ENCODE measurements at regions not wholly inside any gene's neighbourhood (a gene's known extent, or its start where the extent isn't known, plus 50 kb on each side); places are given as distances from the start of the nearest gene placed in this dataset.
"Not testable (repeated sequence)": the region's sequence is repeated elsewhere in the genome, so short reads cannot be mapped to it uniquely, and the experiment has no call there.

DNA sequence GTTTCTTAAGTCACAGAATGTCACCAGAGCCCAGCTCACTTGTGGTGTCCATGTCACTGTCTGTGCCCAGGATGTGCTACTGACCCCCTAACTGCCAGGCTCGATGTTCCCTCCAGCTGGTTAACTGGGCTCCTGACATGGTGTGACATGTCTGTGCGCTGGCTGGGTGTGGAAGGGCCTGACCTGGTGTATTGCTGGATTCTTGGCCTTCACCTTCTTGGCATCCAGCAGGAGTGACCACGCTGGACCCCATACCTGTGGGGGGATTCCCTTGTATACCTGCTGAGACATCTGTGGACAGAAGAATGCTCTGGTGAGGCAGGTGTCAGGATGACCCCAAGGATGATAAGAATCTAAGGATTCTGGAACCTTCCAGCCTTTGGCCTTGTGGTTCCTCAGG is 1690.1 kb downstream of the TP53TG3F start:
- DNase-seq = no peak
- H3K9me3 ChIP-seq (replicated peaks) = no peaks in the 10 kb centered on the region
- no peaks in the 10 kb centered on the region for H3K36me3 ChIP-seq
- H3K27ac ChIP-seq = no peak overlapping the region
- no peak overlapping the region for H3K4me3 ChIP-seq
- H3K4me1 ChIP-seq = no peaks in the 10 kb centered on the region
- H3K27me3 ChIP-seq = no peaks in the 10 kb centered on the region

DNA sequence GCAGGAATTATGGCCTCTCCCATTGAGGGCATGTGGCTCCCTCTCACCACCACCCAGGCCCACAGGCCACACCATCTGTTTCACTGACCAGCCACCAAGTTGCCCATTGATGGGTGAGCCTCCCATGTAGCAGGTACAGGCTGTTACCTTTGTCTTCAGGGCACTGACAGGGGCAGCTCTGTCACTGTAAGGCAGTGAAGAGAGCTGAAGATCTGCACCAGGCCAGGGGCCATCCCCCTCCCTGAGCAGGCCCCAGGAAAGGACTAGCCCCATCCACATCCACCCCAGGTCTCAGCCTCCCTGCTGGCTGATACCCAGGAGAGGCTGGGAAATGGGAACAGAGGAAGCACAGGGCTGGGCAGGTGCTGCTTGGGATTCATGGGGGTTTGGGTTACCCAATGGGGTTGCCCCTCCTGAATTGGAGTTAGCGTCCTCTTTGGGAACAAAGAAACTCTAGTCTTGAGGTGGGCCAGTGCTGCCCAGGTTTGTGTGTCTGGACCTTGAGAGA is 1691.4 kb downstream of the TP53TG3F start:
- Histone ChIP-seq H3K4me1 (no peaks in the 10 kb centered on the region), H3K9me3 (replicated peaks) (no peaks in the 10 kb centered on the region)

DNA sequence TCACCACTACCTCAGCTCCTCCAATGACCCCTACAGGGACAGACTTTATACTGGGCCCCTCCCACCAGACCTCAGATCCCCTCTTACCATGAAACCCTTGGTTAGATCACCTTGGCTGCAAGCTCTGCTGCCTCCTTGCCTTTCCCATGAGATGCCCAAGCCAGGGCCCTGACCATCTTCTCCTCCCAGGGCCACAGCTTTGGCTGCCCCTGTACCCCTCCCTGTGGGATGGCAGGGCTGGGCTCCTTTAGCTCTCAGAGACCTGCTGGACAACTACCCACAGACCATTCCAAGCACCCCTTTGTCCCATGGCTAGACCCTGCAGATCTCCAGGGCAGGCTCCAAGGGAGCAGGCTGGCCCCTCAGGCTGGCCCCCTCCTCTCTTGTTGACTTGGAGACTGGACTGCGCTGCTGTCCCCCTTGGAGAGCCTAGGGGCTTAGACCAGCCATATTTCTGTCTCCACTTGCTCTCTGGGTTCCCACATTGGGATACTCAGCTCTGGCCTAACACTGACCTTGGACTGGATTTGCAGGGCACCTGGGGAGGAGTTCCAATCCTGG is 1692.7 kb downstream of the TP53TG3F start:
- no peaks in the 10 kb centered on the region for H3K36me3 ChIP-seq
- no peak overlapping the region for H3K4me3 ChIP-seq
- H3K27ac ChIP-seq = no peak overlapping the region
- H3K9me3 ChIP-seq (replicated peaks) = no peaks in the 10 kb centered on the region
- H3K4me1 ChIP-seq = no peaks in the 10 kb centered on the region
- no peak for DNase-seq
- no peaks in the 10 kb centered on the region for H3K27me3 ChIP-seq

More for the DNA sequence above, 1691.4 kb downstream of the TP53TG3F start:
- no peak overlapping the region for H3K4me3 ChIP-seq
- no peaks in the 10 kb centered on the region for H3K36me3 ChIP-seq
- DNase-seq = no peak
- H3K27me3 ChIP-seq = no peaks in the 10 kb centered on the region
- no peak overlapping the region for H3K27ac ChIP-seq

DNA sequence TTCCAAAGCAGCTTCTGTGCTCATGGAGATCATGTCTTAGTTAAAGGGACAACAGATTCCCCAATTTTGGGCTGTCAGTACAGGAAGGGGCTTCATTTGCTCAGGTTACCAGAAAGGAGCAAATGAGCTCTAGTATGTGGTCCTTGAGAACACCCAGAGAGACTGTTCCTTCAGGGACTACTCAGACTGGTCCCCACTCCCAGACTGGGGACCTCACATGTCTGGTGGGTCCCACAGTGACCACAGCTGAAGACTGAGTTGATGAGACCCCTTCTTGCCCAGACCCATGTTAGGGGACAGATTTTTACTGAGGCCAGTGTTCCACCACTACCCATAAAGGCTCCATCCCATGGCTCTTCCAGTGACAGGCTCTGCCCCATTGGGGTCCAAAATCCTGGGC is 1695.2 kb downstream of the TP53TG3F start:
- no peak for DNase-seq
- Histone ChIP-seq H3K4me3 (no peak overlapping the region), H3K27me3 (no peaks in the 10 kb centered on the region), H3K27ac (no peak overlapping the region), H3K9me3 (replicated peaks) (no peaks in the 10 kb centered on the region), H3K36me3 (no peaks in the 10 kb centered on the region), H3K4me1 (no peaks in the 10 kb centered on the region)

DNA sequence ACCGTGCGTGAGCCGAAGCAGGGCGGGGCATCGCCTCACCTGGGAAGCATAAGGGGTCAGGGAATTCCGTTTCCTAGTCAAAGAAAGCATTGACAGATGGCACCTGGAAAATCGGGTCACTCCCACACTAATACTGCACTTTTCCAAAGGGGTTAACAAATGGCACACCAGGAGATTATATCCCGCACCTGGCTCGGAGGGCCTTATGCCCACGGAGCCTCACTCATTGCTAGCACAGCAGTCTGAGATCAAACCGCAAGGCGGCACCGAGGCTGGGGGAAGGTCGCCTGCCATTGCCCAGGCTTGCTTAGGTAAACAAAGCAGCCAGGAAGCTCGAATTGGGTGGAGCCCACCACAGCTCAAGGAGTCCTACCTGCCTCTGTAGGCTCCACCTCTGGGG is 1698.1 kb downstream of the TP53TG3F start:
- DNase-seq; H3K36me3 ChIP-seq; H3K27me3 ChIP-seq; H3K4me1 ChIP-seq; H3K9me3 ChIP-seq (replicated peaks); H3K4me3 ChIP-seq; H3K27ac ChIP-seq: not testable (repeated sequence)

DNA sequence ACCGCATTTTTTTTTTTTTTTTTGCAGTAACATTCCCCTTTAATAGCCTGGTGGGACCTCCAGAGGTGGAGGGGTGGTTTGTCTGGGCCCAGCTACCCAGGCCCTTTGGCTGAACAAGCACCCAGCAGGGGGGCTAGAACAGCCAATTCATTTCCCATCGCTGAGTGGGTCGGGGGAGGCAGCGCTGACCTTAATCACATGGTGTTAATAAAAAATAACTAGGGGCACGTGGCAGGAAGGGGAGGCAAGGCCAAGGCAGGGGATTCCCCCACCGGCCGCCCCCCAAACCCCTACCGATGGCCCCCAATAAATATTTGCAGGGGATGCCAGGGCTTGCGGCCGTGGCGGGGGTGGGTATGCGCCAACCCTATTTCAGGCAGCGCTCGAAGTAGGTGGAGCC is 1709.9 kb downstream of the TP53TG3F start:
- H3K27me3 ChIP-seq; DNase-seq; H3K27ac ChIP-seq; H3K4me1 ChIP-seq; H3K36me3 ChIP-seq; H3K9me3 ChIP-seq (replicated peaks); H3K4me3 ChIP-seq: not testable (repeated sequence)

DNA sequence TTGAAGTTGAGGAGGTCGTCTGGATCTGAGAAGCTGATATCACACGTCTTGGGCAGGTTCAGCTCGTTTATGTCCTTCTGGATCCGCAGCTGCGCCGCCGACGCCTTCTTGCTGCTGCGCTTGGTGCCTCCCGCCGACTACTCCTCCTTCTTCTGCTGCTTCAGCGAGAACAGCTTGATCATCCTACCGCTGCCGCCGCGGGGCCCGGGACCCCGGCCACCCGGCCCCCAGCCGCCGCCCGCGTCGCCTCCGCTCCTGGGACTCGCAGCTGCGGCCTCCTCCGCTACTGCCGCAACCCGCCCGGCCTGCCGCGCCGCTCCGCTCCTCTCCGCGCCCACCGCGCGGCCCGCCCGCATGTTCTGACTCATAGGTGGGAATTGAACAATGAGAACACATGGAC is 1710.6 kb downstream of the TP53TG3F start:
- not testable (repeated sequence) for DNase-seq; H3K4me3 ChIP-seq; H3K27ac ChIP-seq; H3K27me3 ChIP-seq; H3K4me1 ChIP-seq; H3K9me3 ChIP-seq (replicated peaks); H3K36me3 ChIP-seq

DNA sequence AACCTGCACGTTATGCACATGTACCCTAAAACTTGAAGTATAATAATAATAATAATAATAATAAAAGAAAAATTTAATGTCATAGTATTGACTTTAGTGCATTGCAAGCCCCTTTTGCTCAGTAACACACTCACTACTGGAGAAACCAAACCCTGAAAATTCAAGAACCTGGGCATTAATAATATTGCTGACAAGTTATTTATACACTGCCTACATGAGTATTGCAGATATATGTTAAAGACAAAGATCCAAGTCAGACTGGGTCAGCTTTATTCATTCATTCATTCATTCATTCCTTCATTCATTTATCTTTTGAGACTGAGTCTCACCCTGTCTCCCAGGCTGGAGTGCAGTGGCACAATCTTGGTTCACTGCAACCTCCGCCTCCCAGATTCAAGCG is 1711.2 kb downstream of the TP53TG3F start:
- Histone ChIP-seq H3K27me3 (no peaks in the 10 kb centered on the region), H3K4me1 (no peaks in the 10 kb centered on the region), H3K9me3 (replicated peaks) (no peaks in the 10 kb centered on the region), H3K27ac (no peak overlapping the region), H3K4me3 (no peak overlapping the region), H3K36me3 (no peaks in the 10 kb centered on the region)
- DNase-seq = no peak

DNA sequence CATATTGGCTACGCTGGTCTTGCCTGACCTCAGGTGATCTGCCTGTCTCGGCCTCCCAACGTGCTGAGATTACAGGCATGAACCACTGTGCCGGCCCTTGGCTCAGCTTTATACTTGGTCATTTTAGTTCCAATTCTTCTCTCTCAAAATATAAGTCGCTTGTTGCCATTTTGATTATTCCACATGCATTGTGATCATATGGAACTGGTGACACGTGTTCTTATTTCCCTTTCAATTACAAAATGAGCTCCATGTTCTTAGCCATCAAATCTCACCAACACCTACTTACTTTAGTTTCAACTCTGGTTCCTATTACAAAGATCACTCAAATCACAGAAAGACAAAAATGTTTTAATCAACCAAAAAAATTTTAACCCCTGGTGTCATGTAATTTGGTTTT is 1711.7 kb downstream of the TP53TG3F start:
- H3K4me3 ChIP-seq = no peak overlapping the region
- H3K4me1 ChIP-seq = no peaks in the 10 kb centered on the region
- no peaks in the 10 kb centered on the region for H3K36me3 ChIP-seq
- H3K9me3 ChIP-seq (replicated peaks) = no peaks in the 10 kb centered on the region
- no peaks in the 10 kb centered on the region for H3K27me3 ChIP-seq
- H3K27ac ChIP-seq = no peak overlapping the region
- no peak for DNase-seq

DNA sequence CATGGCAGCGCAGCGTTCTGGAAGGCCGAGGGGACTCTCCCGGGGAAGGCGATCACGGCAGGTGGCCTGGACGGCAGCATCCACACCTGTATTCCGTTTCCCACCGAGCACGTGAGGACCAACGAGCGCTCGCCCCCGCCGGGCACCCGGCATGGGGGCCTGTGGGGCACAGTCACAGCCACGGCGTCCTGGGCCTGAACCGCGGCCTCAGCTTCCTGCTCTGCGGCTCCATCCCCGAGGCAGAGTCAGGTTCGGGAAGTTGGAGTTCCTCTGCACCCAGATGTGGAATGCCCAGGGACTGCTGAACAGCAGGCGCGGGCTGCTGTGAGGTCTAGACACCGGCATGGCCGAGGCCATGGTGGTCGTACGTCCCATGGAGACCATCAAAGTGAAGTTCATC is 1713.9 kb downstream of the TP53TG3F start:
- H3K9me3 ChIP-seq (replicated peaks) = no peaks in the 10 kb centered on the region
- DNase-seq = no peak
- H3K27me3 ChIP-seq = no peaks in the 10 kb centered on the region
- no peaks in the 10 kb centered on the region for H3K4me1 ChIP-seq
- no peak overlapping the region for H3K27ac ChIP-seq
- H3K4me3 ChIP-seq = no peak overlapping the region
- no peaks in the 10 kb centered on the region for H3K36me3 ChIP-seq

DNA sequence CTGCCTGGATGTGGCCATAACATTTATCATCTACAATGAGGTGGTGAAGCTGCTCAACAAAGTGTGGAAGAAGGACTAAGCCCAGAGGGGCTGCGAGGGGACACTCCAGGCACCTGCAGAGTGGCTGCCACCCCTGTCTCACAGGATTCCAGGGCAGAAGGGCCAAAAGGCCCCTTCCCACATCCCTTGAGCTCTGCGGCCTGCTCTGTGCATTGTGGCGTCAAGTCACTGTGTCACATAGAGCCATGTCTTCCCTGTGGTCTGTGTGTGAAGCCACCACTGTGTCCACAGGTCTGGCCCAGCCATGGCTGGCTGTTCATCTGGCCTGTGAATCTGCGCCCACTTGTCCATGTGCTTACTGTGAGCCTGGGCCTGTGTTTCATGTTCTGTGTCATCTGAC is 1714.6 kb downstream of the TP53TG3F start:
- Histone ChIP-seq H3K4me3 (no peak overlapping the region), H3K27me3 (no peaks in the 10 kb centered on the region), H3K9me3 (replicated peaks) (no peaks in the 10 kb centered on the region)

DNA sequence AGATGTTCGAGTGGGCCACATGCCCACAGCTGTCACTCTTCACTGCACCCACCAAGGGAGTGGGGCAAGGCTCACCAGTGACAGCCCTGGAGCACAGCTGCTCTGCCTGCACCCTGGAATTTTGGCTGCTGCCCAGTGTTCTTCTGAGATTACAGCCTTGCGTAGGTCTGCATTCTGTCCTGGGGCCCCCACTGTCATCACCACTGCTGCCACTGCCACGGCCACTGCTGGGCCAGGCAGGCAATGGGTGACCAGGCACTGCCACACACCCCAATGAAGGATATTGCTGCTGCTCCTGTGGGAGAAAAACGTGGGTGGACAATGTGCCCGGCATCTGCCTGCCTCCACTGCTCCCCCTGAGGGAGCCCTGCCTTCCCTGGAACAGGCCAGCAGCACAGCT is 1717.0 kb downstream of the TP53TG3F start:
- H3K9me3 ChIP-seq (replicated peaks) = no peaks in the 10 kb centered on the region
- no peaks in the 10 kb centered on the region for H3K4me1 ChIP-seq
- H3K36me3 ChIP-seq = no peaks in the 10 kb centered on the region
- H3K27ac ChIP-seq = no peak overlapping the region
- no peak overlapping the region for H3K4me3 ChIP-seq
- H3K27me3 ChIP-seq = no peaks in the 10 kb centered on the region
- no peak for DNase-seq

More for the DNA sequence above, 1714.6 kb downstream of the TP53TG3F start:
- no peaks in the 10 kb centered on the region for H3K36me3 ChIP-seq
- DNase-seq = no peak
- H3K27ac ChIP-seq = no peak overlapping the region
- H3K4me1 ChIP-seq = no peaks in the 10 kb centered on the region

DNA sequence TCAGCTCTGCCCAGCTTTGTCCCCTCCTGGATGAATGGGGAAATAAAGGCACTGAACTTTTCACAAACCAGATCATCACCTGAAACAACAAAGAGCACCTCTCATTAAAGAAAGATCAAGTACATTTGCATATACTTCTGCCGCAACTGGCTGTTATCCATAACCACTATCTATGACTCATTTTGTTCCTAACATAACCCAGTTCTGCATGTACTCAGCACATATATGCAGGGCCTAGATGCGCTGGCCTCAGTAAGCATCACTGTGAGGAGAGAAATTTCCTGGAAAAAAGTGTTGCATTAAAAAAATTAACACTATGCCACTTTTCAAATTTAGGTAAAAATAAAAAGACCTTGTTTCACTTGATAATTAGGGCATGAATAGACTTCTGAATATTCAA is 1718.4 kb downstream of the TP53TG3F start:
- Histone ChIP-seq H3K9me3 (replicated peaks) (no peaks in the 10 kb centered on the region), H3K27me3 (no peaks in the 10 kb centered on the region), H3K27ac (no peak overlapping the region), H3K4me1 (no peaks in the 10 kb centered on the region), H3K36me3 (no peaks in the 10 kb centered on the region), H3K4me3 (no peak overlapping the region)
- DNase-seq = no peak

DNA sequence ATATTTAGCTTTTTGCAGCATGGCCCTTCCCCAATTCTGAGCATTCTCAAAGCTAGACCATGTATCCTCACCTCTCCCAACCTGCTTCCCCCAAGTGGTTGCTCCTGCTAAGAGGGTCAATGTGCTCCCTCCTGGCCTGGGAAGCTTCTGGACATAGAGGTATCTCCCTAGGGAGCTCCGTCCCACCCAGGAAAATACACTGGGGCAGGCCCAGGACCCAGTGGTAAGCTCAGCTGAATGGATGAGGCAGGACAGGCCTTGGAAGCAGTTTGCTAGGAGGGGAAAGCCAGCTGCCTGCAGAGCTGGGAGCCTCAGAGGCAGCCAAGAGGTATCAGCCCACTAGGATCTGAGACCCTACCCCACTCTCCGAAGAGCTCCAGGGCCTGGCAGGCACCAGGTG is 1721.6 kb downstream of the TP53TG3F start:
- Histone ChIP-seq H3K4me1 (no peaks in the 10 kb centered on the region), H3K4me3 (no peak overlapping the region), H3K9me3 (replicated peaks) (no peaks in the 10 kb centered on the region), H3K36me3 (no peaks in the 10 kb centered on the region), H3K27me3 (no peaks in the 10 kb centered on the region), H3K27ac (no peak overlapping the region)
- DNase-seq = no peak

DNA sequence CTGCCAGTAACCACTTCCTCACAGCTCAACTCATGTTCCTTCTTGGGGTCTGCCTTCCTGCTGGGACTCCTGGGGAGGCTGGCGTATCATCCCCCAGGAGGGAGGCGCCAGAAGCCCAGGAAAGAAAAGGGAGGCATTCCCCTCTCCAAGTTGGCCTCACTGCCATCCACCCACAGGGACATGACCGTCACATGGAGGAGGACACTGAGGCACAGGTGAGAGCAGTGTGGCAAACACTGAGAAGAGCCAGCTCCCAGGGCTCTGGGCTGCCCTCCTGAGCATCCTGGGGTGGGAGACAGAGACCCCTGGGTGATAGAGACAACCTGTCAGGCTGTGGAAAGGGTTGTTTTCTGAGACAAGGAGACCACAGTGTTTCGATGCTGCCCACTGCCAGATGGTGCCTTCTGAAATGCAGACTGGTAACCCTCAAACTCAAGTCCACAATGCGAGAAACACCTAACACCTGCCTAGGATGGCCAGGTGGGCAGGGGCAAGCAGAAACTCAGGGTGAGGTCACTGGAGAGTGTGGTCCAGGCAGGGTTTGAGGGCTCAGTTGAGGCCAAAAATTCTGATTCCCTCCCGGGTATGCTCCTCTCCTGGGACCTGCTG is 1722.1 kb downstream of the TP53TG3F start:
- H3K9me3 ChIP-seq (replicated peaks) = no peaks in the 10 kb centered on the region
- H3K27me3 ChIP-seq = no peaks in the 10 kb centered on the region
- H3K27ac ChIP-seq = no peak overlapping the region
- no peak overlapping the region for H3K4me3 ChIP-seq
- H3K4me1 ChIP-seq = no peaks in the 10 kb centered on the region
- DNase-seq = no peak
- H3K36me3 ChIP-seq = no peaks in the 10 kb centered on the region

DNA sequence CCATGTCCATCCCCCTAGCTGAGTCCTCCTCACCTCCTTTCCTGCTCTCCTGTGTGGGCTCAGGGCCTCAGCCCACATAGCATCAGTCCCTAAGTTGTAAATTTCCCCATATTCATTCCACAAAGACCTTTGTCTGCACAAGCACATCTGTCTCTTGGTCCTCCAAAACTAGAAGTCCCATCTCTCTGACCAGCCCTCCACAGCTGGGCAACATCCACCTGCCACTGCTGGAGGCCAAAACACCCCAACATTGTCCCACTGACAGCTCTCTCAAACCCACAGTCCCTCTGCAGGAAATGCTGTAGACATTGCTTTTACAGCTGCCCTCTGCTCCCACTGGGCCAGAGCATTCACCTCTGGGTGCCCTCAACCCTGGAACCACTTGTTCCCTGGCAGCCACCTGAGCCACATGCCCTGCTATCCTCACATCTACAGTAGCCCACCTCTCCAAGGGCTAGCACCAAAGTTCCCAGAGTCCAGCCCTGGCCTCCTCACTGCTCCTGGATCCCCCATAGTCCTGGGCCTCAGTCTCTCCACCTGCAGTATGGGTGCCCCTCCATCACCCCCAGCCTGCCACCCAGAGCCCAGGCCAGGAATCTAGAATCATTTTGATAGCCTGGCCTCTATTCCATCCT is 1722.7 kb downstream of the TP53TG3F start:
- H3K4me1 ChIP-seq = no peaks in the 10 kb centered on the region
- DNase-seq = no peak
- no peaks in the 10 kb centered on the region for H3K27me3 ChIP-seq
- H3K9me3 ChIP-seq (replicated peaks) = no peaks in the 10 kb centered on the region
- no peak overlapping the region for H3K27ac ChIP-seq
- no peaks in the 10 kb centered on the region for H3K36me3 ChIP-seq
- no peak overlapping the region for H3K4me3 ChIP-seq

All from SJCRH30 (cell line).